ENCODE measurements at regions not wholly inside any gene's neighbourhood (a gene's known extent, or its start where the extent isn't known, plus 50 kb on each side); places are given as distances from the start of the nearest gene placed in this dataset.

DNA sequence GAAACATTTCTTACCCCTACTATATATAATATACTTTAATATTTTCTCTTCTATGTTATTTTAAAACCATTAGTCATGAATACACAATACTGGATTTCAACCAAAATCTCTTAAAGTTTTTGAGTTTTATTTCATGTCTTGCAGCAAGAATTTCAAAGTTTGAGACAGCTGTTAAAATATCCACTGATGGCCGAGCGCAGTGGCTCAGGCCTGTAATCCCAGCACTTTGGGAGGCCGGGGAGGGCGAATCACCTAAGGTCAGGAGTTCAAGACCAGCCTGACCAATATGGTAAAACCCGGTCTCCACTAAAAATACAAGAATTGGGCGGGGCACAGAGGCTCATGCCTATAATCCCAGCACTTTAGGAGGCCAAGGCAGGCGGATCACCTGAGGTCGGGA, 59.7 kb upstream of the DAPK1 start:
- no peaks in the 10 kb centered on the region for H3K36me3 ChIP-seq
- DNase-seq: no peak
- H3K9ac ChIP-seq (ENCODE audit: low read depth in 2 of 2, low read length in 2 of 2): no peak overlapping the region
- H3K9me3 ChIP-seq: no peaks in the 10 kb centered on the region
- TF ChIP-seq, protein P1, sequence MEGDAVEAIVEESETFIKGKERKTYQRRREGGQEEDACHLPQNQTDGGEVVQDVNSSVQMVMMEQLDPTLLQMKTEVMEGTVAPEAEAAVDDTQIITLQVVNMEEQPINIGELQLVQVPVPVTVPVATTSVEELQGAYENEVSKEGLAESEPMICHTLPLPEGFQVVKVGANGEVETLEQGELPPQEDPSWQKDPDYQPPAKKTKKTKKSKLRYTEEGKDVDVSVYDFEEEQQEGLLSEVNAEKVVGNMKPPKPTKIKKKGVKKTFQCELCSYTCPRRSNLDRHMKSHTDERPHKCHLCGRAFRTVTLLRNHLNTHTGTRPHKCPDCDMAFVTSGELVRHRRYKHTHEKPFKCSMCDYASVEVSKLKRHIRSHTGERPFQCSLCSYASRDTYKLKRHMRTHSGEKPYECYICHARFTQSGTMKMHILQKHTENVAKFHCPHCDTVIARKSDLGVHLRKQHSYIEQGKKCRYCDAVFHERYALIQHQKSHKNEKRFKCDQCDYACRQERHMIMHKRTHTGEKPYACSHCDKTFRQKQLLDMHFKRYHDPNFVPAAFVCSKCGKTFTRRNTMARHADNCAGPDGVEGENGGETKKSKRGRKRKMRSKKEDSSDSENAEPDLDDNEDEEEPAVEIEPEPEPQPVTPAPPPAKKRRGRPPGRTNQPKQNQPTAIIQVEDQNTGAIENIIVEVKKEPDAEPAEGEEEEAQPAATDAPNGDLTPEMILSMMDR (IDR thresholded peaks at IDR 0.05): no peak
- intact Hi-C loops (cut with DNase I): no loop called here
- no peak overlapping the region for H3K4me3 ChIP-seq
- H3K27ac ChIP-seq: no peak overlapping the region
- H3K27me3 ChIP-seq: no peaks in the 10 kb centered on the region
- H3K4me1 ChIP-seq: no peaks in the 10 kb centered on the region

DNA sequence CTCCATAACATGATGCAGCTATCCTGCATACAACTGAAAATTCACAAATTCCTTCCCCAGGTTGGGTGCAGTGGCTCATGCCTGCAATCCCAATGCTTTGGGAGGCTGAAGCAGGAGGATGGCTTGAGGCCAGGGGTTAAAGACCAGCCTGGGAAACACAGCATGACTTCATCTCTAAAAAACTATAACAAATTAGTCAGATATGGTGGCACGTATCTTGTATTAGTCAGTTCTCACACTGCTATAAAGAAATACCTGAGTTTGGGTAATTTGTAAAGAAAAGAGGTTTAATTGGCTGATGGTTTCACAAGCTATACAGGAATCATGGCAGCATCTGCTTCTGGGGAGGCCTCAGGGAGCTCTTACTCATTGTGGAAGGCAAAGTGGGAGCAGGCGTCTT, 56.4 kb upstream of the DAPK1 start:
- no peak overlapping the region for H3K4me3 ChIP-seq
- no peaks in the 10 kb centered on the region for H3K4me1 ChIP-seq
- TF ChIP-seq, protein P1 (IDR thresholded peaks at IDR 0.05): no peak
- no peaks in the 10 kb centered on the region for H3K27me3 ChIP-seq
- no peak for DNase-seq
- no peaks in the 10 kb centered on the region for H3K36me3 ChIP-seq
- no peaks in the 10 kb centered on the region for H3K9me3 ChIP-seq
- intact Hi-C loops (cut with DNase I): no loop called here
- no peak overlapping the region for H3K9ac ChIP-seq (ENCODE audit: low read depth in 2 of 2, low read length in 2 of 2)
- no peak overlapping the region for H3K27ac ChIP-seq

DNA sequence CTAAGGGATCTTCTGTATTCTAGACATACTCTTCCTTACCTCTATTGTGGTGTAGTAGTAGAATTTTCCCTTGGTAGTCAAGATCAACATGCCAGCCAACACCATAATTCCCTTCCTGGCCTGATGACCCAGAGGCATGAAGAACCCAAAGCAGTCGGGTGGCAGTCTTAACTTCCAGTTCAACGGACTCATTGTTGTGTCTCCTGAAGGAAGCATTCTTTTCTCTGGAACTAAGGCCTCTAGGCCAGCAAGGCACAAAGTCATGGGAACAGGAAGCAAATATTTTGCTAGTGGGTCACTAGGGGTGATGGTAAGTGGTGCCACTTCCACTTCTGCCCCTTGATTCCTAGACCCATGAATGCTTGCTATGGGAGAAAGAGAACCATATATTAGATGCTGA, 55.2 kb upstream of the DAPK1 start:
- Histone ChIP-seq H3K36me3 (no peaks in the 10 kb centered on the region), H3K4me3 (no peak overlapping the region), H3K27me3 (no peaks in the 10 kb centered on the region), H3K27ac (no peak overlapping the region), H3K4me1 (no peaks in the 10 kb centered on the region), H3K9ac (ENCODE audit: low read depth in 2 of 2, low read length in 2 of 2) (no peak overlapping the region), H3K9me3 (no peaks in the 10 kb centered on the region)
- intact Hi-C loops (cut with DNase I): no loop called here
- TF ChIP-seq, protein P1 (IDR thresholded peaks at IDR 0.05): no peak
- no peak for DNase-seq

- TF ChIP-seq, protein P1 (IDR thresholded peaks at IDR 0.05): no peak
- intact Hi-C loops (cut with DNase I): no loop called here
- no peak overlapping the region for H3K4me3 ChIP-seq
- DNase-seq: no peak
- H3K27me3 ChIP-seq: no peaks in the 10 kb centered on the region
- H3K9me3 ChIP-seq: no peaks in the 10 kb centered on the region
- H3K36me3 ChIP-seq: no peaks in the 10 kb centered on the region
- H3K9ac ChIP-seq (ENCODE audit: low read depth in 2 of 2, low read length in 2 of 2): no peak overlapping the region
- no peak overlapping the region for H3K27ac ChIP-seq
- no peaks in the 10 kb centered on the region for H3K4me1 ChIP-seq
Observed at GRCh38 chr9:87443006-87443405, 54.7 kb upstream of the DAPK1 start.

- Histone ChIP-seq H3K27me3 (no peaks in the 10 kb centered on the region), H3K9ac (ENCODE audit: low read depth in 2 of 2, low read length in 2 of 2) (no peak overlapping the region), H3K4me1 (no peaks in the 10 kb centered on the region), H3K27ac (no peak overlapping the region), H3K4me3 (no peak overlapping the region), H3K36me3 (no peaks in the 10 kb centered on the region), H3K9me3 (no peaks in the 10 kb centered on the region)
- no peak for DNase-seq
- TF ChIP-seq, protein P1 (IDR thresholded peaks at IDR 0.05): no peak
- intact Hi-C loops (cut with DNase I): no loop called here
Observed at GRCh38 chr9:87443461-87443860, 54.2 kb upstream of the DAPK1 start.

GRCh38 chr9:87445646-87446045, 52.0 kb upstream of the DAPK1 start:
- H3K36me3 ChIP-seq: no peaks in the 10 kb centered on the region
- peak; percentile 27 for DNase-seq
- no peak overlapping the region for H3K9ac ChIP-seq (ENCODE audit: low read depth in 2 of 2, low read length in 2 of 2)
- intact Hi-C loops (cut with DNase I): no loop called here
- H3K4me3 ChIP-seq: no peak overlapping the region
- no peaks in the 10 kb centered on the region for H3K4me1 ChIP-seq
- H3K27ac ChIP-seq: no peak overlapping the region
- TF ChIP-seq, protein P1 (IDR thresholded peaks at IDR 0.05): no peak
- no peaks in the 10 kb centered on the region for H3K27me3 ChIP-seq
- H3K9me3 ChIP-seq: no peaks in the 10 kb centered on the region
